ENCODE measurements at regions not wholly inside any gene's neighbourhood (a gene's known extent, or its start where the extent isn't known, plus 50 kb on each side); places are given as distances from the start of the nearest gene placed in this dataset.

- DNase-seq: no peak
Observed at GRCh38 chr2:145626301-145626700, 1106.4 kb upstream of the ZEB2 start.

- no peak for DNase-seq
Observed at GRCh38 chr2:145625111-145625510, 1105.2 kb upstream of the ZEB2 start.

GRCh38 chr2:145623136-145623535 is 1103.2 kb upstream of the ZEB2 start:
- DNase-seq: no peak

- no peak for DNase-seq
Observed at GRCh38 chr2:145622285-145622684, 1102.4 kb upstream of the ZEB2 start.

- DNase-seq: peak; percentile 72
Observed at GRCh38 chr2:145617906-145618305, 1098.0 kb upstream of the ZEB2 start.

GRCh38 chr2:145617420-145617819 is 1097.5 kb upstream of the ZEB2 start:
- DNase-seq: no peak

GRCh38 chr2:145615626-145616025 is 1095.7 kb upstream of the ZEB2 start:
- no peak for DNase-seq

- no peak for DNase-seq
Observed at GRCh38 chr2:145609951-145610350, 1090.0 kb upstream of the ZEB2 start.

- DNase-seq: no peak
Observed at GRCh38 chr2:145601361-145601925, 1081.5 kb upstream of the ZEB2 start.

GRCh38 chr2:145600811-145601210 is 1080.9 kb upstream of the ZEB2 start:
- no peak for DNase-seq

- no peak for DNase-seq
Observed at GRCh38 chr2:145599756-145600155, 1079.8 kb upstream of the ZEB2 start.

- DNase-seq: no peak
Observed at GRCh38 chr2:145598434-145598833, 1078.5 kb upstream of the ZEB2 start.

- DNase-seq: no peak
Observed at GRCh38 chr2:145597809-145598208, 1077.9 kb upstream of the ZEB2 start.

GRCh38 chr2:145597006-145597405 is 1077.1 kb upstream of the ZEB2 start:
- DNase-seq: no peak

- DNase-seq: no peak
Observed at GRCh38 chr2:145596416-145596815, 1076.5 kb upstream of the ZEB2 start.

- no peak for DNase-seq
Observed at GRCh38 chr2:145595296-145595695, 1075.4 kb upstream of the ZEB2 start.

- DNase-seq: no peak
Observed at GRCh38 chr2:145593991-145594614, 1074.2 kb upstream of the ZEB2 start.

GRCh38 chr2:145593280-145593679 is 1073.4 kb upstream of the ZEB2 start:
- DNase-seq: no peak

GRCh38 chr2:145592361-145592760 is 1072.4 kb upstream of the ZEB2 start:
- DNase-seq: no peak

GRCh38 chr2:145591109-145591809 is 1071.3 kb upstream of the ZEB2 start:
- DNase-seq: no peak

- no peak for DNase-seq
Observed at GRCh38 chr2:145587922-145588321, 1068.0 kb upstream of the ZEB2 start.

GRCh38 chr2:145584353-145584752 is 1064.4 kb upstream of the ZEB2 start:
- DNase-seq: no peak

- DNase-seq: no peak
Observed at GRCh38 chr2:145573608-145574007, 1053.7 kb upstream of the ZEB2 start.

GRCh38 chr2:145572238-145572637 is 1052.3 kb upstream of the ZEB2 start:
- DNase-seq: no peak

- no peak for DNase-seq
Observed at GRCh38 chr2:145569108-145569507, 1049.2 kb upstream of the ZEB2 start.

All from NCI-H1105 treated with DMSO at 0.1 percent for 48 hours (cell line).